ENCODE measurements at regions not wholly inside any gene's neighbourhood (a gene's known extent, or its start where the extent isn't known, plus 50 kb on each side); places are given as distances from the start of the nearest gene placed in this dataset.

DNA sequence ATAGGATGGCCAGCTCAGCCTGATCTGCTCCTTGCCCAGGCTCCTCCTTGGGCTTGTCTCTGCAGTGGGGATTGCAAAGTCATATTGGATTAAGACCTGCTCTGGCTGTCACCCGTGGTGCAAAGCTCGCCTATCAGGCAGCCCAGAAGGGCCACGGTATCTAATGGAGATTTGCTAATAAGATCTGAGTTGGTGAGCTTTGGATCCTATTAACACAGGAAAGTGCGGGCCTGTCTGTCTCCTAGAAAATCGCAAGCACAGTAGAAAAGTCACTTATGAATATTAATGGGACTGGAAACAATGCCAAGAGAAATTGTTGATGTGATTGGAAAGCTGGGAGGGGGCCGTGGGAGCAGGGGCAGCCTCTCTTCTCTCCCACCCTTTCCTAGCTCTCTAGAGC lies 72.8 kb downstream of the CHST1 start:
- TF ChIP-seq, protein P1, sequence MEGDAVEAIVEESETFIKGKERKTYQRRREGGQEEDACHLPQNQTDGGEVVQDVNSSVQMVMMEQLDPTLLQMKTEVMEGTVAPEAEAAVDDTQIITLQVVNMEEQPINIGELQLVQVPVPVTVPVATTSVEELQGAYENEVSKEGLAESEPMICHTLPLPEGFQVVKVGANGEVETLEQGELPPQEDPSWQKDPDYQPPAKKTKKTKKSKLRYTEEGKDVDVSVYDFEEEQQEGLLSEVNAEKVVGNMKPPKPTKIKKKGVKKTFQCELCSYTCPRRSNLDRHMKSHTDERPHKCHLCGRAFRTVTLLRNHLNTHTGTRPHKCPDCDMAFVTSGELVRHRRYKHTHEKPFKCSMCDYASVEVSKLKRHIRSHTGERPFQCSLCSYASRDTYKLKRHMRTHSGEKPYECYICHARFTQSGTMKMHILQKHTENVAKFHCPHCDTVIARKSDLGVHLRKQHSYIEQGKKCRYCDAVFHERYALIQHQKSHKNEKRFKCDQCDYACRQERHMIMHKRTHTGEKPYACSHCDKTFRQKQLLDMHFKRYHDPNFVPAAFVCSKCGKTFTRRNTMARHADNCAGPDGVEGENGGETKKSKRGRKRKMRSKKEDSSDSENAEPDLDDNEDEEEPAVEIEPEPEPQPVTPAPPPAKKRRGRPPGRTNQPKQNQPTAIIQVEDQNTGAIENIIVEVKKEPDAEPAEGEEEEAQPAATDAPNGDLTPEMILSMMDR (IDR thresholded peaks at IDR 0.05), result no peak
- TF ChIP-seq POLR2A (IDR thresholded peaks at IDR 0.05), result no peak
